Stomach smooth muscle (tissue), 2 donors: ENCODE measurements at regions not wholly inside any gene's neighbourhood (a gene's known extent, or its start where the extent isn't known, plus 50 kb on each side); places are given as distances from the start of the nearest gene placed in this dataset.

Source experiments
- H3K27ac ChIP-seq: one replicate; pipeline ENCODE4 v1.7.0; 2013; ENCODE audit warnings: mild to moderate bottlenecking, low read length, inconsistent platforms
- H3K27me3 ChIP-seq, 2 donors: one replicate each; pipeline ENCODE4 v1.7.0; 2013; ENCODE audit warnings: low read length in 2 of 2; ENCODE audit not compliant: insufficient read depth in 2 of 2, control insufficient read depth in 1 of 2
- H3K36me3 ChIP-seq, 2 donors: one replicate each; pipeline ENCODE4 v1.7.0; 2013; ENCODE audit warnings: low read length in 2 of 2; ENCODE audit not compliant: control insufficient read depth in 2 of 2, insufficient read depth in 2 of 2
- H3K4me1 ChIP-seq: one replicate; pipeline ENCODE4 v1.7.0; 2013; ENCODE audit warnings: low read length; ENCODE audit not compliant: control insufficient read depth, insufficient read depth
- H3K4me3 ChIP-seq, 2 donors: one replicate each; pipeline ENCODE4 v1.7.0; 2013; ENCODE audit warnings: low read length in 2 of 2
- H3K9ac ChIP-seq, 2 donors: one replicate each; pipeline ENCODE4 v1.7.0; 2013; ENCODE audit warnings: low read length in 2 of 2, mild to moderate bottlenecking in 1 of 2
- H3K9me3 ChIP-seq, 2 donors: one replicate each; pipeline ENCODE4 v1.7.0; 2013; ENCODE audit warnings: low read length in 2 of 2; ENCODE audit not compliant: control insufficient read depth in 2 of 2
- donor health status: healthy.
- donor health status: Pancreatic carcinoma.

DNA sequence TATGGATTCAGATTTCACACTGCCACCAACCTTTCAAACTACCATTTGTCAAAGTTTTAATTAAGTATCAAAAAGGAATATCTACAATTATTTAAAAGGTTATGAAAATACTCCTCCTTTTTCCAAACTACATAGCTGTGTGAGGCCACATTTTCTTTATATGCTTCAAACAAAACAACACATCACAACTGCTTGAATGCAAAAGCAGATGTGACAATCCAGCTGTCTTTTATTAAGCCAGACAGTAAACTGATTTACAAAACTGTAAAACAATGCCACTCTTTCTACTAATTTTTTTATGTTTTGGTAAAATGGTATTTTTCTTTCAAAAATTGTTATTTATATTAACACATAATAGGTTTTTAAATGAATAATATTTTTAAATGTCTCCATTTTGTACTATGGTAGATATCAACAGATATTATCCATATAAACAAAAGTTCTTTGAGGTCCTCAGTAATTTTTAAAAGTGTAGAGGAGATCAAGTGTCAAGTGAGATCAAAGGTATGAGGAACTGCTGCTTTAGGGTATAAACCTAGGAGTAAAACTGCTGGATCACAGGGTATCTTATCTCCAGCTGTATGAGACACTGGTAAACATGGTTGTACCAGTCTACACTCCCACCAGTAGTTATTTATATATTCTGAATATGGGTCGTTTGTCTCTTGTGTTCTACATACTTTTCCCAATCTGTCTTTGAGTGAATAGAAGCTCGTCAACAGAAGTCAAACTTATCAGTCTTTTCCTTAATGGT lies 68.8 kb upstream of the SERTAD2 start:
- H3K9ac ChIP-seq: no peak overlapping the region
- no peak overlapping the region for H3K27ac ChIP-seq
- no peaks in the 10 kb centered on the region for H3K36me3 ChIP-seq
- no peaks in the 10 kb centered on the region for H3K27me3 ChIP-seq
- H3K9me3 ChIP-seq: no peaks in the 10 kb centered on the region
- no peak overlapping the region for H3K4me3 ChIP-seq
- no peaks in the 10 kb centered on the region for H3K4me1 ChIP-seq

DNA sequence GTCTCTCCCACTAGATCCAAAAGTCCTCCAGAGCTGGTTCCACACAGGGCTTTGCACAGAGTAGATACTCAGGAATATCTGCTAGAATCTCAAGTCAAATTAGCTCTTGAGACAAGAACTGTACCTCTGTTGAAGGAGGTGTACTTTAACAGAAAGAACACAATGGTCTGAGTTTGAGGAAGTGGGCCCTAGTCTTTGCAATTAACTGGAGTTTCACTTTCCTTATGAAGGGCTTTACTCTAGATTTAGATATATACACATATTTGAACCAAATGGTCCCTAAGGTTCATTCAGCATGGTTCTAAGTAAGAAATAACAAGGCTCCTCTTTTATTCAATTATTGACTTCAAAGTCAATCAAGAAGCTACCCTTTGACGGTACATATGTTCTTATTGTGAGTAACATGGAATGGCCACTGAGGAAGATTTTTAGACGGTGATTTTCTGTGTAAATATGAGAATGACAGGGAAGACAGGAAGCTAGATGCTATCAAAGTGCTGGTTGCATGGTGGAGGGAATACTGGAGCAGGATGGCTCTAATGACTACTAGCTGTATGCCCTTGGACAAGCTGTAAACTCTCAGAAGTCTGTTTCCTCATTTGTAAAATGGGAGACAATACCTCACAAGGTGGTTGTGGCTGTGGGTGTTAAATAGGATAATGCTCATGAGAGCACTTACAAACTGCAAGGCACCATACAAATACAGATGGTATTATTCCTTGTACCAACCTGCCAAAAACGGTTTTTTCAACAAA lies 73.5 kb upstream of the SERTAD2 start:
- Histone ChIP-seq H3K9me3 (no peaks in the 10 kb centered on the region), H3K4me1 (no peaks in the 10 kb centered on the region), H3K27me3 (no peaks in the 10 kb centered on the region), H3K4me3 (no peak overlapping the region), H3K27ac (no peak overlapping the region), H3K36me3 (no peaks in the 10 kb centered on the region), H3K9ac (no peak overlapping the region)

DNA sequence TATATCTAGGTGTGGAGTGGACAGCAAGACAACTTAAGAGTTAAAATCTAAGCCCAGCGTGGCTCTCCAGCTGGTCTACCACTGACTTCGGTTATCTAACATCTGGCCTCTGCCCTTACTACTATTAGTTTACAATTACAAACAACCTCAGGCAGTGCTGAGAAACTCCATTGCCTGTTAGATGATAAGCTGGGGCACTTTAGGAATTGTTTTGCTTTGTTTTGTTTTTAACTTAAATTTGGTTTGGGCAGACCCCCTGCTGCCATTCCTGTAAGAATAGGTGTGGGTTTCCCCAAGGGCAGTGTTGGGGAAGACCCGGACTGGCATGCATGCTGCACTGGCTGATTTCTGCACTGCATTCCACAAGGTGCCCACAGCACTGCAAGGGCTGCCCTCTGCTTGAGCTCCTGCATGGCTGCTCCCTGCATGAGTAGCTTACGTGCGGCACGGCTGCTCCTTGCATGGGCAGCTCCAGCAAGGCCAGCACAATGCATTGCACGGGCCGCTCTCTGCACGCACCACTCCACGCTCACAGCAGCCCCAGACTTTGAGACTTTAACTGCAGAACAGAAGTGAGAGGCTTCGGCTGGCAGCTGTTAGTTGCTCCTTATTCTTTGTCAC lies 74.2 kb upstream of the SERTAD2 start:
- H3K9ac ChIP-seq: no peak overlapping the region
- no peak overlapping the region for H3K27ac ChIP-seq
- no peak overlapping the region for H3K4me3 ChIP-seq

DNA sequence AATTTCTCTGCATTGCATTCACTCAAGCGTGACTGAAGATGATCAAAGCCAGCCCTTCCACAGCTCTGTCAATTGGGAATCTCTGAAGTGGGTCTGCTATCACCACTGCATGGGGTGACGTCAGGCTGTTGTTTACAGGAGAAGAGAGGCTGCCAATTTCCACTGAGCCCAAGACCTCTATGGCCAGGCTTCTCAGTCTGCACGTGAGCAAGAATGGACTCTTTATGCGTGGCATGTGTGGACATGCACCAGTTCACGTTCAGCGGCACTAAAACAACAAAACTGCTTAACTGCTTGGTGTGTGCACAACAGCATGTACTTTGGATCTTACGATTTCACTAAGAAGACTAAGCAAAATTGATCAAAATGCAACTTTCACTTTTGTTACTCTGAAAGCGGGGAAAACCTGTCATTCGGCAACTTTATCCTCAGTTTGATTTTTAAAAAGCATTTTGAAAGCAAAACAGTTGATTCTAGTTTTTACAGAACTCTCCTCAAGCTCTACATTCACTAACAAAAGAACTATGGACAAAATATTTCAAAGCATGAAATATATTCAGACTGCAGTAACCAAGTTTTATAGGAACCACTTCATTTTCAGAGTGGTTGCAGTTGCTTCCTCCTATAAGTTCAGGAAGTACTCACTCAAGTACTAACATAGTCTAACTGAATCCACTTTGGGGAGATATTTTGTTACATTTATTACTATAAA lies 77.0 kb upstream of the SERTAD2 start:
- H3K9me3 ChIP-seq: no peaks in the 10 kb centered on the region
- H3K9ac ChIP-seq: peak overlapping the region; percentile 29 to 48
- no peaks in the 10 kb centered on the region for H3K27me3 ChIP-seq
- peak overlapping the region; percentile 63 to 68 for H3K4me3 ChIP-seq
- H3K4me1 ChIP-seq: no peaks in the 10 kb centered on the region
- H3K36me3 ChIP-seq: no peaks in the 10 kb centered on the region
- peak overlapping the region; percentile 46 for H3K27ac ChIP-seq

More for the DNA sequence above, 74.2 kb upstream of the SERTAD2 start:
- Histone ChIP-seq H3K4me1 (no peaks in the 10 kb centered on the region), H3K36me3 (no peaks in the 10 kb centered on the region), H3K9me3 (no peaks in the 10 kb centered on the region), H3K27me3 (no peaks in the 10 kb centered on the region)

DNA sequence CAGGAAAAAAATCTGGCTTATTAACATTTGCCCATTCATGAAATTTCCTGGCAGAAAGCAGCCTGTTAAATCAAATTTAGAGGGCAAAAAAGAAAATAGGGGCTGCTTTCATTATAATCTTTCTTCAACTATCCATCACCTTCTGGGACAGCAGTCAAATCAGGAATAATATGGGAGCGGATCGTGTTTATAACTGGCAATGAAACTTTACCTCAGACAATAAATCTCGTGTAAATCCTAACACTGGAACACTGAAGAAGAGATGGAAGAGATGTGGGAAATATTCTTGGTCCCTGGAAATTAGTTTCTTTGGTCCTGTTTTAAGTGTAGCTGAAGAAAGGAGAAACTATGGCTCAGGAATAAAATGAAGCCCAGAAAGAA lies 77.5 kb upstream of the SERTAD2 start:
- Histone ChIP-seq H3K36me3 (no peaks in the 10 kb centered on the region), H3K27me3 (no peaks in the 10 kb centered on the region), H3K9ac (no peak overlapping the region), H3K4me3 (peak overlapping the region; percentile 63 to 68), H3K27ac (no peak overlapping the region), H3K9me3 (no peaks in the 10 kb centered on the region), H3K4me1 (no peaks in the 10 kb centered on the region)

DNA sequence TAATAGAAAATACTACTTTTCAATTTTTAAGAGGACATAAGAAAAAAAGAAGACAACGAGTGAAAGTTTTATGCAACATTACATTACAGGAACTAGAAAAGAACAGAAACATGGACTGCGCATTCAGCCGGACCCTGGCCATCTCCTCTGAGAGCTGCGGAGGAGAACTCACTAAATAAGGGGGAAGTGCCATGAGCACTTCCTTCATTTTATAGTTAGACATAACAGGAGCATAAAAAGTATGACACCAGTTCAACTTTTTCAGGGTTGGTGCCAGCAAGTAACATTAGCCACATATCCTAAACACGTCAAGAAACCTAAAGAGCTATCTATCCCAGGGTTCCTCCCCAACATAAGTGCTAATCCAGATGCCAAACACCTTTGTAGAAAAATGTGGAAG lies 78.0 kb upstream of the SERTAD2 start:
- Histone ChIP-seq H3K27me3 (no peaks in the 10 kb centered on the region), H3K9ac (no peak overlapping the region), H3K27ac (no peak overlapping the region), H3K4me3 (peak overlapping the region in 1 of 2 donors; percentile 63), H3K9me3 (no peaks in the 10 kb centered on the region), H3K36me3 (no peaks in the 10 kb centered on the region), H3K4me1 (no peaks in the 10 kb centered on the region)

DNA sequence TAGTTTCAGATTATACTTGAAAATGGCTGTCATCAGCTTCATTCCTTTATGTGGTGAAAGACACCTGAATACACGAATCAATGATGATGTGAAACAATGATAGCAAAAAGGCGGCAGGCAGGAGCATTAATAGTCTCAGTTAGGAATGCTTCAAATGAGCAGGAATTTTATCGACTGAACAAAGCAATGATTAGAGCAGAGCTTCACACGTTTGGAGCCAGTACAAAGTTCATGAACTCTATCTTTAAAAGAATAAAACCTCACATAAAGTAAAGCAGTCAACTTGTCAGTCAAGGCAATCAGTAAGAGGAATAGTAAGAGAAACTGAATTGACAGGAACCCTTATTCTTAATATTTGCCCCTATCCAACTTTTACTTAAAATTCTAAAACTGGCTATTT lies 78.4 kb upstream of the SERTAD2 start:
- Histone ChIP-seq H3K9me3 (no peaks in the 10 kb centered on the region), H3K27ac (no peak overlapping the region), H3K27me3 (no peaks in the 10 kb centered on the region), H3K36me3 (no peaks in the 10 kb centered on the region), H3K9ac (no peak overlapping the region), H3K4me3 (no peak overlapping the region), H3K4me1 (no peaks in the 10 kb centered on the region)

DNA sequence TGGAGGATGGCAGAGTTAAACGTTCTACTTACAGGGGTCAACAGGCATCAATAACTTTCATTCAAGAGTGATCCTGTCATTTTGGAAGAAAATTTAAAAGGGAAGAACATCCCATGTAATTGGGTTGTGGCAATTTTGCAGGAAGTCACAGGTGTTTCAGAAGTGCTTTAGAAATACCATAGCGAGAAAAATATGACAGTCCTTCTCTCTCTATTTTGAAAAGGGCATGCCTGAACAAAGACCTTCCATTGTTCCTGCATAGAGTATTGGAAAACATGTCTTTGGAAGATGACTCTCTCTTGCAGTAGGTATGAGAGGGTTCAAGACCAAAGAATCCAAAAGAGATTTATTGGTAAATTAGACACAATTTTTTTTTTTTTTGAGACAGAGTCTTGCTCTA lies 81.8 kb upstream of the SERTAD2 start:
- Histone ChIP-seq H3K9ac (no peak overlapping the region), H3K9me3 (no peaks in the 10 kb centered on the region), H3K27me3 (no peaks in the 10 kb centered on the region), H3K36me3 (no peaks in the 10 kb centered on the region), H3K27ac (no peak overlapping the region), H3K4me1 (no peaks in the 10 kb centered on the region), H3K4me3 (no peak overlapping the region)

DNA sequence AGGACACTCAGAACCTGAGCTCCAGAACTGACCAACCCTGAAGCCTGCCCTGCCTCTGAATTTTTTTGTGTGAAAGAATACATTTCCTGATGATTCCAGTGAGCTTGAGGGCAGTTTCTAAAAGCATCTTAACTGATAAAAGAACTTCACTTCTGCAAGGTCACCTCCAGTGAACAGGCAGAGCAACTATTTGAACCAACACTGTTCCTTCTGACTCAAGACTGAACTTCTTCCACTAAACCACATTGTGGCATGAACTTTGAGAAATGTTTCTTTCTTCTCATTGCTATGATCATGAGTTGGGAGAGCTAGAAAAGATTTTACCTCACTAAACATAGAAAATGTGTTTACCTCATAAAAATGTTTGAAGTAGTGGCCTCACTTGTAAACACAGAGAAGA lies 83.8 kb upstream of the SERTAD2 start:
- Histone ChIP-seq H3K9ac (no peak overlapping the region), H3K4me3 (no peak overlapping the region), H3K27me3 (no peaks in the 10 kb centered on the region), H3K36me3 (no peaks in the 10 kb centered on the region), H3K9me3 (no peaks in the 10 kb centered on the region), H3K27ac (no peak overlapping the region), H3K4me1 (no peaks in the 10 kb centered on the region)

DNA sequence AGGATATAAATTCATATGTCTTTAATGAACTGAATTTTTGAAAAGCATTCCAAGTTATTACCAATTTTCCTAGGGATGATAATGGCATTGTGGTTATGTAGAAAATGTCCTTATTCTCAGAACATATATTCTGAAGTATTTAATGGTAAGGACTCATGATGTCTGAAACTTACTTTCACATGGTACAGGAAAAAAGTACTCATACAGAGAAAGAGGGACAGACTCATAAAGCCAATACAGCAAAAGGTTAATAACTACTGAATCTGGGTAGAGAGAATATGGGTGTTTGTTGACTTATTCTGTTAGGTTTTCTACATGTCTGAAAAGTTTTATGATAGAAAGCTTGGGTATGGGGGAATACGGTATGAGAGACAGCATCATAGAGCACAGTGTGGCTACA lies 84.3 kb upstream of the SERTAD2 start:
- Histone ChIP-seq H3K27me3 (no peaks in the 10 kb centered on the region), H3K27ac (no peak overlapping the region), H3K9ac (no peak overlapping the region), H3K9me3 (no peaks in the 10 kb centered on the region), H3K4me1 (no peaks in the 10 kb centered on the region), H3K4me3 (no peak overlapping the region), H3K36me3 (no peaks in the 10 kb centered on the region)
